Stimulated activated CD4-positive, alpha-beta T cell treated with anti-CD3 and anti-CD28 coated beads, Interleukin-2, amount 100 ng/mL, for 24 hours (primary cell): ENCODE measurements at regions not wholly inside any gene's neighbourhood (a gene's known extent, or its start where the extent isn't known, plus 50 kb on each side); places are given as distances from the start of the nearest gene placed in this dataset.

Experiments used
- DNase-seq, 2 donors: peaks; one replicate each; pipeline ENCODE4 v3.0.0-alpha.2; 2020

DNA sequence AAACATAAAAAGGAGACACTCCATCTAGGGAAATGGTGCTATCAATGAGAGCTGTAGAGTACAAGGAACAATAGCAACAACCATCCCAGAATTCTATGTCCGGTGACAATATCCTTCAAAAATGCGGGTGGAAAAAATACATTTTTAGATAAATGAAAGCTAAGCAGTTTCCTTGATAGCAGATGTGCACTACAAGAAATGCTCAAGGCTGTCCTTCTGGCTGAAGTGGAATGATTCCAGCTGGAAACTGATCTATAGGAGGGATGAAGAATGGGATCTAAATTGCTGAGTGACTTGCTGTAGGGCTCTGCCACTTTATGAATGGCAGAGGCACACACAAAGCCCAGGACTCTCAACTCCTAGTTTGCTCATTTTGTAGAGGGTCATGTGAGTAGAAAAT lies 763.1 kb downstream of the C6orf118 start:
- DNase-seq = no peak

DNA sequence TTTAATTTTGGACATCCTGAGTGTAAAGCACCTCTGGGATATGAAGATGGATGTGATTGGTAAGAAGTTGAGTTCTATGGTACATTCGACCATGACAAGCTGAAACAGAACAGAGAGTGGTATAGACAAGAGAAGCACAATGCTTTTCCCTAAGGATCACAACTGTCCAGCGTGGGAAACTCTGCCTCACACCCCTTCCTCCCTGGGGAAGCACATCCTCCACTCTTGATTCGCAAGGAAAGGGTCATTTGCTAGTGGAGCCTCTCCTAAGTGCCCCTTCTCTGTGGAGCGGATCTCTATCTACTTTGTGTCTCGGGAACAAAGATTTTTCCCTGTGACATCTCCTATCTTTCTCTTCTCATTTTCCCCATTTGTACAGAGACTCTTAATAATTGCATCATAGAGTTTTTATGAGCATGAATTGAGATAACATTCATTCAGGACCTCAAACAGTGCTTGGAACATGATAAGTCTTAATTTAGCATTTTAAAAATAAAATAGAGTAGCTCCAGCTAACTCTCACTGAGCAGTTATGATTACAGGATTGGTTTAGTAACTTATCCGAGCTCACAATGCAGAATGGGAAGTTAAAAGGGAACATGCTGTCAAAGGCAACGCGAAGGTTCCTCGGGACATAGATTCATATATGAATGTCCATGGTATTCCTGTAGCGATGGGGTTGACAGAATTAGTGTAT lies 775.2 kb downstream of the C6orf118 start:
- DNase-seq = no peak

DNA sequence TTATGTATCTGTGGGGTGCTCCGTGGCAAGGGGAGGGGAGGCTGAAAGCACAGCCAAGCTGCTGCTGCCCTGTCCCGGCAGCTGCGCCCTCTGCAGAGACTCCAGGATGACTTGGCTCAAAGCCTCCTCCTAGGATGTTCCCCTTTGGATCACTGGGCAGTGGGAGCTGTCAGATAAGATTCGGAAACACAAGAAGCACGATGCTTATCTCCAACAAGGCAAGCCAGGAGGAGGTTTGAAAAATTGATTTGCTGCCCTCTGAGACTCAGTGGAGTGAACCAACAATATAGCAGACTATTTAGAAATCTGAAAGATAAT lies 776.4 kb downstream of the C6orf118 start:
- no peak for DNase-seq

DNA sequence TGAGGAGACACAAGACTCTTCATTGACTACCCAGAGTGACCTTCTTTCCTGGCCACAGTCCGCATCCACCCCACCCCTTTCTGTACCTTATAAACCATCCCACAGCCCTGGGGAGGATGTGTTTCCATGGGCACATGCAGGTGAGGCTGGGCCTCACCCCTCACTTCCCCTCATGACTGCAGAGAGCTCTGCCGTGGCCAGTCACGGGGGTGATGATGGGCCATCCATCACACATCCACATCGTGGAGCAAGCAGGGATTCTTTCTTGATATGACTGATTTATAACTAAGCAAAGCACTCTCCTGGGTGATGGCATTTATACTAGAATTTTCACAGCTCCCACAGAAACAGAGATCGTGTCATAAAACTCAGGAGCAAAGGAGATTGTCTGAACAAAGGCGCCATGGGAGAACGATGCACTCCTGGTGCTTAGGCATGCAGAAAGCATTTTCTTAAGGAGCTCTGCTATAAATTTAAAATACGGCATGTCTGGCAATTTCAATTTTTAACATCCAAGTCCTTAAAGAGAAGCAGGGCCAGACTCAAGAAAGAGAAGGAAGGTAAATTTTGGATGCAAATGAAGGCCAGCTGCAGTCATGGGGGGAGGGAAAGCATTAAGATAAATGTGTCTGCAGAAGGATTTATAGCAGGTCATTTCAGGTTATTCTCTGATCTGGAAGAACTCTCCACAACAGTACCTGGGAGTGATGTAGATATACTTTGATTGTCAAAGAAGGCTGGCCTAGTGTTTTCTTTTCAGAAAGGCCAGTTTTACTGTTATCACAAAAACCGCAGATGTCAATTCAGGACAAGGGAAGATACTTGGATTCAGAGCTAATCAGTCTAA lies 777.0 kb downstream of the C6orf118 start:
- no peak for DNase-seq

DNA sequence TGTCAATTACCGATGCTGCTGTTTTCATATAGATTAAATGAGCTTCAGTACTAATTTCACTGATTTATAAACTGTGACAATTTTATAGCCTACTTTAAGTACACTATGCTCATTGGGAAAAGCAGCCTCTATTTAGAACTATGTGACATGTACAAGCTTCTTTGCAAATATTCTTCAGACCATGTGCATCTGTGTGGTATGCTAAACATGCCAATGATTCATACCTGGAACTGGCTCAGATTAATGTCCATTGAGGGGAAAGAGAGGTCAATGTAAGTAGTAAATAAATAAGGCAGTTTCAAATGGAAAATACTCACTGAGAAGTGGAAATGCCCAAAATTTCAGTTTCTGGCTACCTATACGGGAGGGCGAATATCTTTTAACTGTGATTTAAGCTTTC lies 777.7 kb downstream of the C6orf118 start:
- DNase-seq = no peak

DNA sequence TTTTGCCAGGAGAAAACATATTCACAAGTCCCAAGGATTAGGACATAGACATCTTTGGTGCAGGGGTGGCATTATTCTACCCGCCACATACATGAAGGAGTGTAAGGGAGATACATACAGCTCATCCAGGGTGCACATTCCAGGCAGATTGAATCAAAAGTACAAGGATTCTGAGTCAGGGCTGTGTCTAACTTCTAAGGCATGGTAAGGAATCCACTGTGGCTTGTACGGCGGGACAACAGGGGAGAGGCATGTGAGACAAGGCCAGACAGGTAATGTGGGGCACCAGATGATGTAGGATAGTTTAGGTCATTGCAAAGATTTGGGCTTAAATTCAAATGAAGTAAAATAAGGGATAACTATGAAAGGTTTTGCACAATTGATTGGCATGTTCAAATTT lies 780.9 kb downstream of the C6orf118 start:
- DNase-seq = no peak

DNA sequence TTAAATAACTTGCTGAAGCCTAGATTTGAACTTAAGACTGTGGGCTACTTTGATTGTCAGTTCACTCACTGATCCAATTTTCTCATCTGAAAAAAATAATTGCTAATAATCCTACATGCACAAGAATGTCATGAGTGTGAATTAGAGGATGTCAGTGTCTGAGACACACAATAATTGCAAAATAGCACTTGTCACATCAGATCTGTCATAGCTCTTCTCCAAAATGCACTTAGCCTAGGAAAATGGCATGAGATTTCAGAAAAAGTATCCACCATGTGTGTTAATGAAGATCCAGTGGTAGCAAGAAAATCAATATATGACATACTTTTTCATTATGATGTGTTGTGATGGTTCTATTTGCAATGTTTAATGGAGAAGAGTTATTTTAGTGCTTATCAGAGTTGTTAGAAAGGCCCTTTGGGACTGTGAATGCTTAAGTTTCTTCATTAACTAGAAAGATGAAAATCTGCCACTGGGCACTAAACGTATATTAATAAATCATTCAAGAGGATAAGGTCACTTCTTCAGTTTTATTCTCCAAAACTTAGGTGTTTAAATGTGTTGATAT lies 786.2 kb downstream of the C6orf118 start:
- DNase-seq = no peak

DNA sequence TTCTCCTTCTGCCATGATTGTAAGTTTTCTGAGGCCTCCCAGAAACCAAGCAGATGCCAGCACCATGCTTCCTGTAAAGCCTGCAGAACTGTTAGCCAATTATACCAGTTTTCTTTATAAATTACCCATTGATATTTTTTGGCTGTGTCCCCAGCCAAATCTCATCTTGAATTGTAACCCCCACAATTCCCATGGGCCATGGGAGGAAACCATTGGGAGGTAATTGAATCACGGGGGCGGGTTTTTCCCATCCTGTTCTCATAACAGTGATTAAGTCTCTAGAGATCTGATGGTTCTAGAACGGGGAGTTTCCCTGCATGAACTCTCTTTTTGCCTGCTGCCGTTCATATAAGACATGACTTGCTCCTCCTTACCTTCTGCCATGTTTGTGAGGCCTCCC lies 788.5 kb downstream of the C6orf118 start:
- no peak for DNase-seq

DNA sequence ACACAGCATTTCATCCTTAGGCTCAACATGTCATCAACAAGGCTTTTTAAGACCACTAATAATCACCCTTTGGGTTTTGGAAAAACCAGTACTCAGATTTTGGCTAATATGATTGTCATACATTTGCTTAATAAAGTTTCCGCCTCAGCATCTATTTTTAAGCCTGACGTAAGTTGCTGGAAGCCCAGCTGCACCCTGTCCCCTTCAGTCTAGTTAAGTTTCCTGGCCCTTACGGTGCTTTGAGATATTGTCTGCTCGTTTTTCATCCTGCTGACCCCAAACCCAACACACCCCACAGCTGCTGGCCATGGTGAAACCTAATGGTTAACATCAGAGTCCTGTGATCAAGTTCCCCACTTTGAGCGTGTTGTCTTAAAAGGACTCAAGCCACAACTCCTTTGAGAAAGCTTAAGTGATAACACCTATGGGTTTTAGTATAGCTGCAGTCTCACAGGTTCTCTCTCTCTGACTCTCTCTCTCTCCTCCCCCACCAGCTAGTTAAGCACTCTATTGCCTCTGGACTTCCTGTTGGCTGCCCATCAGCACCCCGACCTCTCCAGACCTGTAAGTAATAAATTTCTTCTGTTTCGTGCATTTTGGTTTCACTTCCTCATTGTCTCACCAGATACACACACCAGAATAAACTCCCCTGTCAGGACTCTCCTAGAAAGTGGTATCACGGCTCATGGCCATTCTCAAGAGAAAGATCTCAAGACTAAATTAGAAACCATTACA lies 802.0 kb downstream of the C6orf118 start:
- DNase-seq = no peak

DNA sequence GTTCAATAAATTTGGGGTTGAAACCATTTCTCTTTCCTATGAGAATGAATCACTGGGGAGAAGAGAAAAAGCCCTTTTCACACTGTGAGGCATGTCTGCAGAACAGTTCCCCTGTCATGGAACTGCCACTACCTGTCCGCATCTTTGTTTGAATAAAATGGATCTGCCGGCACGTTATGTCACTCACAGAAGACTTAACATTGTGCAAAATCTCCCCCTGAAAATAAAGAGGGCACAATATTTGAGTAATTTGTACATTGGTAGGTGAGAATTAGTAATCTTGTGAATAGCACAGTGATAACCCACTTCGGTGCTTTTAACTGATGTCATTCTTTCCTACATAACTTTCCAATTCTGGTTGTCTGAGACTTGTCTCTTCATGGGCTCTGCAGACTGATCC lies 804.0 kb downstream of the C6orf118 start:
- DNase-seq = no peak

DNA sequence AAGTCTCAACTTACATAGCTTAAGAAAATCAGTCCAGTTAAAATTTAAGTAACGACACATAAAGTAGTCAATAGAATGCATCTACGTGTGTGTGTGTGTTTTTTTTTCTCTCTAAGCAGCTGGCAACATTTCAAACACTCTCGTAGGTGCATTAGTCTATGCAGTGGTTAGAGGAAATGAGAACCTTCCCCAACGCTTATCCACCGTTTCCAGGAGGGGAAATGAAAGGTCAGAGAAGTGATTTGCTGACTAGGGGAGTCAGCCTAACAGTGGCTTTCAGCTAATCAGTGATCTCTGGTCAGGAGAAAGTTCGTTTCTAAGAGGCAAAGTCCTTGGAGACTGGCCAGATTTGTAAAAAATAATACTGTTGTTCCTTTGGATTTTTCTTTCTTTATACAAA lies 806.6 kb downstream of the C6orf118 start:
- DNase-seq = no peak

DNA sequence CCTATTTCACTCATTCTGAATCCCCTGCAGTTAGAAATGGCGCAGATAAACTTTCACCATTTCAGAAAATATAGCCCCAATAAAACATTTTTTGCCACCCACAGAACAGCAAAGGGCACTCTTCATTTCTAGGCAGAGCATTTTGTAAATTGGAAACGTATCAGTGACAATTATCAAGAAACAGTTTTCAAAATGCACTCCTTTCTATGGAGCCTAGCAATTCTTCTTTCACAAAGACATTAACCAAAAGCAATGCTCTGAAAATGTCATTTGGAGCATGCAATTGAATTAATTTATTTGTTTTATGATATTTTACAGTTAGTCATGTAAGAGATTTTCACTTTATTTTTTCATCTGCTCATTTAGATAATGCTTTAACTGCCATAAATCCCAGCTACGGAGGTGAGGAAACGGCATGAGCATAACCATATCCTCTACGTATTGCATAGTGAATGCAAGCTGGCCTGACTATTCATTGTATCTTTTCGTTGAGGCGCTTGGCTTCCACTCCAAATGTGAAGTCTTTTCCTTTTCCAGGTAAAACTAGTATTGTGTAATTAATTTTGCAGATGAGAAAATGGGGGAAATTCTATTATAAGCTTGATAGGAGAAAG lies 813.4 kb downstream of the C6orf118 start:
- no peak for DNase-seq

DNA sequence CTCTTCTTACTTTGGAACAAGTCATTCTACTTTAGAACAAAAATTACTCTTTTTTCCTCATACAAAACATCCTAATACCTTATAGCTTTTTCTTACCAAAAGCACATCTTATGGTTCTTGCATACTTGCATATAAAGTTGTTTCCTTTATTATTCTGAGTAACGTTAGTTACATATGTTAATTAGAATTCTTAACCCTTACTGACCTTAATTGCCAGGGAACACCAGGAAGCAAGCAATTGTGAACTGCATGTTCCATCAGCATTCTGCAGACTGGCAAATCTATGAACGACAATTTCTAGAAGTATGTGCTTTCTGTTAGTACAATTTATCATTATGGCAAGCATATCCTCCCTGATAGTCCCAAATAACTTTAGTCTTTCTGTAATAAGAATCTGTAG lies 831.0 kb downstream of the C6orf118 start:
- DNase-seq = no peak

DNA sequence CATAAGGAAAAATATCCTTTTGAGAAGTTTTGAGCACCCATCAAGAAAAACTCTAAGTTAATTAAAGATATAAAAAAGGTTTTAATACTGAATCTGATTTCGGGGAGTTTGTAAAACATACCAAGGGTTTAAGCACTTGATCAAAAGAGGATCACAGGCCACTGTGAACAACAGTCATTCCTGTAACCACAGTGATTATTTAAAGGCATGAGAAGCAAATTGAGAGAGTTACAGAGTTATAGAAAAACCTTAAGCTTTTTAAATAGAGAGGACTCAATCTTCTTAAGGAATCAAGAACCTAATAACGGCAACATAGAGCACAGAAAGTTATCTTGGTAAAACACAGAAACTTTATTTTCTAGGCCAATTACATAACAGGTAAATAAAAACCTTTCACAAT lies 831.6 kb downstream of the C6orf118 start:
- no peak for DNase-seq

DNA sequence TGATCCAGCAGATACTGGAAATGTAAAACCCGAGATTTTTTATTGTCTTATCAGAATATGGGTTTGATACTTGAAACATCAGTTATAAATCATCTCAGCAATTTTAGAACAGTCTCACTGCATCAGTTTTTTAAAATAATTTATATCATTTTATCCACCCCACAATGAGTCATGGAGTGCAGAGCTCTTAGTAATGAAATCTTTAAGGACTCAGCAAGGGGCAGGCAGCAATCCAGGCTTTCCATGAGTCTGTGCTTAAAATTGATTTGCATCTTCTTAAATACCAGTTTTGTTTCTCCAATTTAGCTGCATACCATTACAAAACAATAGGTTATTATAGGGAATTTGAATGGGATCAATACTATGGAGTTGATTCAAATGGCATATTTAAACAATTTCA lies 832.3 kb downstream of the C6orf118 start:
- no peak for DNase-seq

DNA sequence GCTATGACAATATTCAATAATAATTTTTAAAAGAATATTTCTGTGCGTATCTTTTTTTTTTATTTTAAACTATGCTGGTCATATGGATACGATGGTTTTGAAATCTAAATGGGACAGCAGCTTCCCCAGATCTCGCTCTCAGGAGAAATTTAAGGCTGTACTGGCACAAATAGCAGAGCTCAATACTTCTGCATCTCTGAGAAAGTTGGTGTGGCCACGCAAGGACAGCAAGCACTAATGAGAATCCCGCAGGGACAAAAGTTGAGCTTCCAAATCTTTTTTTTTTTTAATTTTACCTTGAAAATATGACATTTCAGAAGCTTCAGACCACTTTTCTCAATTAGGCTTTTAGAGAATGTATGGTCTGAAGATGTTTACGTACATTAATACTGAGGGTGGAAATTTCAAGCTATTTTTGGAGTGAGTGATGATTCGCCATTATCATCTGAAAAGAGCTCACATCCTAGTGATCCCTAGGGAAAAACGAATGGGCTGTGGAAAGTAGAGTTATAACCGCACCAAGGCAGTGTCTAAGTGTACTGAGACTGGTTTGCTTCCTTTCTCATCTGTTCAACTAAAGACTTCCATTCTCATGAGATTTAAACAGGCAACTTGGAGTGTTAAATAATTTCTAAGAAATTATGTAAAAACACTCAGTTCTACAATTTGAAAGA lies 840.0 kb downstream of the C6orf118 start:
- DNase-seq = no peak

DNA sequence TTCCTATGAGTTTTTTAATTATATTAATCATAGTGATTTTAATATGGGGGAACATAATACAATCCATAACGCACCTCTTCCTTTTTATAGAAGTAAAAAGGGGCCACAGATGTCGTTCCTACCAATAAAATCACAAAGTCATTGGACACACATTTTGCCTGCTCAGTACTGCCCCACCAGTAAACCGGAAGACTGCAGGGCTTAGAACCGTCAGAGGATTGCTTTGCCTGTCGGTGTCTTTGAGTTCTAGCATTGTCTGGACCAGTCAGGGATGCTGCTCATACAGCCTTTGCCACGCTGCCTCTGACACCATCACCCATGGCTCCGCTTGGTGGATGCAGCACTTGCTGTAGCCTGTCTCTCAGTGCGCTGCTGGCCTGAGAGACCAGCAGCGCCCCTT lies 853.6 kb downstream of the C6orf118 start:
- no peak for DNase-seq

DNA sequence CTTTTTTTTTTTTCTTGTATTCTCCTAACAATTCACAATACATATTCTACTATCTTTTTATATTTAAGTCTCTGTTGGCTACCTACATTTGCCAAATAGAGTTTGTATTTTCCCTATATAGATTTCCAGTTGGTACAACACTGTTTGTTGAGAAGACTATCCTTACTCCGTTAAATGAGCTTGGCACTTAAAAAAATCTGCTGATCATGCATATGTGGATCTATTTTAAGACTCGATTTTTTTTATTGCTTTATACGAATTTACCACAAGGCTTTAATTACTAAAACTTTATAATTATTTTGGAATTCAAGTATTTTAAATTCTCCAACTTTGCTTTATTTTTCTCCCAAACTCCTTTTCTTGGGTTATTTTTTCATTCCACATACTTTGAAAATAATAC lies 855.6 kb downstream of the C6orf118 start:
- no peak for DNase-seq

DNA sequence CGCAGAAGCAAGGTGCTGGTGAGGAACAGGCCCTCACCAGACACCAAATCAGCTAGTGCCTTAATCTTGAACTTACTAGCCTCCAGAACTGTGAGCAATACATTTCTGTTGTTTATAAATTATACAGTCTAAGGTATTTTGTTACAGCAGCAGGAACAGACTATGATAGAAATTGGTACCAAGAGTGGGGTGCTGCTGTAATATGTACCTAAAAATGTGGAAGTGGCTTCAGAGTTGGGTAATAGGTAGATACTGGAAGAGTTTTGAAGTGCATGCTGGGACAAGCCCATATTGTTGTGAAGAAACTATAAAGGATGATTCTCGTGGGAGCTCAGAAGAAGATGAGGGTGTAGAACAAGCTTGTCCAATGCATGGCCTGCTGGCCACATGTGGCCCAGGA lies 866.8 kb downstream of the C6orf118 start:
- DNase-seq = no peak

DNA sequence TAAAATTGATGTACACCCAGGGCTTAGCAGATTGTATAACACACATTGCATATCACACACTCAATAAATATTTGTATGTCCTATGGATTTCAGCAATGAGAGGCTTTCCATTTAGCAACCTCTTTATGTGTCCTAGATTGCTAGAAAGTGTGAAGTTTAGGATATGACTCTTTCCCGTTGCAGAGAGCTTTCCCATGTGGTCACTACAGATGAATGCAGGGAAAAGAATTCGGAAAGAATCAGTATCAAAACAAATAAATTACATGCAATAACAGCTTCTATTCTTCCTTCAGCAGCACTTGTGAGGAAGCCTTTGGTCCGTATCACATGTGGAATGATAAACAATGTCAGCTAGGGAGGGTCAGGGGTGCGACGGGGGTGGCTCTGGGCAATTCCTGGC lies 870.1 kb downstream of the C6orf118 start:
- no peak for DNase-seq

DNA sequence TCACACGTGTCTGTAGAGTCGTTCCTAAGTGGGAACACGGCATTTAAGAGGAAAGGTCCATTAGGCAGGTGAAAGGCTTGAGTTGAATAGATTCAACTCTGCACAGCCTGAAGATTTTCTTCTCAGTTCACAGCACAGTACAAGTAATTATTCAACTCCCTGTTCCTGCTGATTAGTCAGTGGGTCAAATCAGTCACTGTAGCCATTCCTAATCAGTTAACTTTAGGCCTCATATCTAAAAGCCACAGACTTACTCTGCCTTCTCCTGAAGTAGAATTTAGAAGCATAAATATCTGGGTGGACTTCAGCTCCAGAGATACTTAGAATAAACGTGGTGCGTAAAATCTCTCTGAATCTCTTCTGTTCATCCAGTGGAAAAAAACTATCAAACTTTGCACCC lies 872.4 kb downstream of the C6orf118 start:
- DNase-seq = no peak

DNA sequence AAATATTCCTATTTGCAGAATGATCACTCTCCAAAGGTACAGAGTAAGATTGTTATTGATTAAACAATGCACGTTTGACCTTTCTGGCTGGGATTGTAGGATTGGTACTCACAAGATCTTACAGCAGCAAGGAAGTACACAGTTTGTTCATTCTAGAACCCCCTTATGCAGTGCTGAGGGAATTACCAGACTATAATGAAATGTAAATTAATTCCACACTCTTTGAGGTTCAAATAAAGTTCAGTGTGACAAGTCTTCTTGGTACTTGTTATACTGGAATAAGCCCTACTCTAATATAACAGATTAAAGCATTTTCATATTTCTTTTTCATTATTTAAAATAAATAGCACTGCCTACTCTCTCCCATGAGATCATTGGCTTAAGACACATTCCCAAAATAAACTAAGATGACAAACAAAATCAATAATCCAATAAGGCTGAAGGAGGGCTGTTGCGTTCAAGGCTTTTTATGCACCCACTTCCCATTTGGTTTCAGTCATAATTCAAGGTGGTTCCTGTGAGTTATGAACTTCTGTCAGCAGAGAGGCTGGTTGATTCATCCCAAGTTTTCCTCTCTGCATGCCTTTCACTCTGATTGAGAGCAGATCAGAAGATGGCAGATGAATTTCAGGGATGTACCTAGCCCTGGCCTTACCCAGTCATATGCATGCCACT lies 881.5 kb downstream of the C6orf118 start:
- DNase-seq = no peak
